Activated CD8-positive, alpha-beta T cell treated with anti-CD3 and anti-CD28 coated beads, Interleukin-2, amount 10 ng/mL, durations not matched to agents 7 days and 5 days (primary cell): ENCODE measurements at regions not wholly inside any gene's neighbourhood (a gene's known extent, or its start where the extent isn't known, plus 50 kb on each side); places are given as distances from the start of the nearest gene placed in this dataset.
"Not testable (repeated sequence)": the region's sequence is repeated elsewhere in the genome, so short reads cannot be mapped to it uniquely, and the experiment has no call there.

Experiments
- ATAC-seq: fragments of 150-1000 bp; cut with Tn5 transposase; one replicate; pipeline ENCODE4 v1.10.0; 2021; ENCODE audit warnings: moderate library complexity
- CTCF ChIA-PET: fragments of 350-600 bp; sonication (Branson Sonifier 250); formaldehyde crosslinking; loops from one replicate; lab custom pipeline; 2021; ENCODE audit warnings: antibody characterized with exemption; lab: Charles Lee
- POLR2A ChIA-PET: fragments of 350-600 bp; sonication (Branson Sonifier 250); formaldehyde crosslinking; loops from one replicate; lab custom pipeline; 2021; ENCODE audit warnings: antibody characterized with exemption; lab: Charles Lee
- DNase-seq: peaks from one replicate; pipeline ENCODE4 v3.0.0-alpha.2; 2020
- H3K27ac Mint-ChIP-seq: one replicate; pipeline ENCODE4 v1.8.0; 2021; ENCODE audit warnings: mild to moderate bottlenecking, mixed read lengths
- H3K27me3 Mint-ChIP-seq: one replicate; pipeline ENCODE4 v1.8.0; 2021; ENCODE audit warnings: low read depth, mixed read lengths
- H3K36me3 Mint-ChIP-seq: one replicate; pipeline ENCODE4 v1.8.0; 2021; ENCODE audit warnings: low read depth, mixed read lengths
- H3K4me1 Mint-ChIP-seq: one replicate; pipeline ENCODE4 v1.8.0; 2021; ENCODE audit warnings: low read depth, mixed read lengths
- H3K4me3 Mint-ChIP-seq: one replicate; pipeline ENCODE4 v1.8.0; 2021; ENCODE audit warnings: mild to moderate bottlenecking, mixed read lengths
- H3K9me3 Mint-ChIP-seq: one replicate; pipeline ENCODE4 v1.8.0; 2022; ENCODE audit warnings: mixed read lengths; ENCODE audit not compliant: insufficient read depth

GRCh38 chr10:91005276-91005675 is 84.4 kb upstream of the ANKRD1 start:
- peaks cover 18% of the 10 kb centered on the region for H3K27me3 Mint-ChIP-seq
- ATAC-seq, H3K9me3 Mint-ChIP-seq, H3K4me3 Mint-ChIP-seq, DNase-seq, H3K27ac Mint-ChIP-seq, H3K36me3 Mint-ChIP-seq: not testable (repeated sequence)
- H3K4me1 Mint-ChIP-seq: peaks cover 38% of the 10 kb centered on the region
- POLR2A ChIA-PET: interaction anchor here (0.6 kb wide), 1 partner anchor 508 kb away, joined by 3 read pairs; no protein-coding TSS in a partner anchor
- CTCF ChIA-PET: interaction anchor here (0.7 to 6.6 kb wide), 37 partner anchors 8 to 908 kb away, joined by 3 to 251 read pairs (median 7); partner anchors contain the start of gene PCGF5

- CTCF ChIA-PET: interaction anchor here (0.6 to 6.6 kb wide), 73 partner anchors 8 to 907 kb away, joined by 3 to 251 read pairs (median 4); partner anchors contain the start of genes PCGF5 and RPP30
- H3K36me3 Mint-ChIP-seq: no peaks in the 10 kb centered on the region
- H3K9me3 Mint-ChIP-seq: no peaks in the 10 kb centered on the region
- peak; percentile 80 for DNase-seq
- peak overlapping the region; percentile 56 for H3K4me3 Mint-ChIP-seq
- peak; percentile 75 for ATAC-seq
- peaks cover 15% of the 10 kb centered on the region for H3K27me3 Mint-ChIP-seq
- H3K27ac Mint-ChIP-seq: peak overlapping the region; percentile 78
- POLR2A ChIA-PET: interaction anchor here (0.6 to 1.0 kb wide), 3 partner anchors 214 to 941 kb away, joined by 3 read pairs; partner anchors contain the start of gene PCGF5
- peaks cover 38% of the 10 kb centered on the region for H3K4me1 Mint-ChIP-seq
These were observed 85.3 kb upstream of the ANKRD1 start for GRCh38 chr10:91006001-91006751.

- Mint-ChIP-seq H3K4me1 (peaks cover 38% of the 10 kb centered on the region), H3K27ac (peak overlapping the region; percentile 78), H3K9me3 (no peaks in the 10 kb centered on the region), H3K4me3 (peak overlapping the region; percentile 56), H3K36me3 (no peaks in the 10 kb centered on the region), H3K27me3 (peaks cover 16% of the 10 kb centered on the region)
- ATAC-seq (peak; percentile 89), DNase-seq (peak; percentile 51)
- CTCF ChIA-PET: interaction anchor here (0.6 to 6.6 kb wide), 57 partner anchors 8 to 906 kb away, joined by 3 to 251 read pairs (median 5); partner anchors contain the start of genes PCGF5 and RPP30
- POLR2A ChIA-PET: interaction anchor here (0.6 to 1.0 kb wide), 2 partner anchors 214 to 940 kb away, joined by 3 read pairs; partner anchors contain the start of gene PCGF5
These were observed 86.0 kb upstream of the ANKRD1 start for GRCh38 chr10:91006752-91007346.

- POLR2A ChIA-PET: interaction anchor here (1.6 kb wide), 1 partner anchor 156 kb away, joined by 4 read pairs; no protein-coding TSS in a partner anchor
- Mint-ChIP-seq H3K4me3 (no peak overlapping the region), H3K9me3 (no peaks in the 10 kb centered on the region), H3K36me3 (no peaks in the 10 kb centered on the region), H3K4me1 (peaks cover 38% of the 10 kb centered on the region), H3K27ac (no peak overlapping the region), H3K27me3 (peaks cover 22% of the 10 kb centered on the region)
- ATAC-seq (peak; percentile 49), DNase-seq (peak; percentile 27)
- CTCF ChIA-PET: interaction anchor here (1.3 to 6.6 kb wide), 14 partner anchors 10 to 290 kb away, joined by 3 to 251 read pairs (median 20); partner anchors contain the start of gene PCGF5
These were observed 86.8 kb upstream of the ANKRD1 start for GRCh38 chr10:91007655-91008054.

DNA sequence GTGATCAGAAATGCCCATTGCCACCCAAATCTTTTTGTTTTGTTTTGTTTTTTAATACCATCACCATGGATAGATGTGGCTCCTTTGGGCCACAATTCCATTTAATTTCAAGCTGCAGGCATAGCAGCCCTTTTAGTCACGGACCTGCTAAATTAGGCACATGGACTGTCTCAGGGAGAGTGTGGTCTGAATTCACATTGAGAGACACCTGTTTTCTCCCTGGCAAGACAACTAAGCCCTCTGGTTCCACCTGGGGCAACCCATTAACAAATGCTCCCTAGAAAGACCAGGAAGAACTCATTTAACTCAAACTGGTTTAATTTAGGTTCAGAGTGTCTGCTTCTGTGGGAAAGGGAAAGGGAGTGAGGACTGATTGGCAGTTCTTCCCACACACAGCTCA is 88.2 kb upstream of the ANKRD1 start:
- DNase-seq (no peak), ATAC-seq (no peak)
- Mint-ChIP-seq H3K4me1 (peaks cover 38% of the 10 kb centered on the region), H3K4me3 (no peak overlapping the region), H3K27ac (no peak overlapping the region), H3K27me3 (peaks cover 28% of the 10 kb centered on the region), H3K9me3 (no peaks in the 10 kb centered on the region), H3K36me3 (no peaks in the 10 kb centered on the region)
- ChIA-PET POLR2A (no interaction called here), CTCF (interaction anchor here (0.9 to 1.2 kb wide), 3 partner anchors 97 to 242 kb away, joined by 3 read pairs; no protein-coding TSS in a partner anchor)

DNA sequence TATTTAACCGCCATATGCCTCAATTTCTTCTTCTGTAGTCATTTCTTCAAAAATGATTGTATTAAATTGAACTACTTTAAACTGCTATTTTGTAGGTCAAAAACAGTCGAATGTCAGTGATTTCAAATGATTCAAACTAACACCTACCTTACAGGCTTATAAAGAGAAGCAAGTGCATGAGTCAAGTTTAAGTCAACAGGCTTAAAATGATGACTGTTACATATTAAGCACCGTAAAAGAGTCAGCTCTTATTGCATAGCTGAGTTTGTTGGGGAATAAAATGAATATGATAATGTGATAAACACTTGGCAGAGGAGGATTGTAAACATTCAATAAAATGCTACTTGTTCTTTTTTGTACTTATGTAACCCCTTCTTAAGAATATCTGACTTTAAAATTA is 90.1 kb upstream of the ANKRD1 start:
- Mint-ChIP-seq H3K36me3 (no peaks in the 10 kb centered on the region), H3K4me3 (no peak overlapping the region), H3K4me1 (peaks cover 35% of the 10 kb centered on the region), H3K9me3 (no peaks in the 10 kb centered on the region), H3K27me3 (peaks cover 28% of the 10 kb centered on the region), H3K27ac (no peak overlapping the region)
- no peak for DNase-seq
- CTCF ChIA-PET: interaction anchor here (1.4 kb wide), 1 partner anchor 240 kb away, joined by 4 read pairs; no protein-coding TSS in a partner anchor
- POLR2A ChIA-PET: no interaction called here
- ATAC-seq: no peak

GRCh38 chr10:91012502-91012901 is 91.6 kb upstream of the ANKRD1 start:
- no peaks in the 10 kb centered on the region for H3K36me3 Mint-ChIP-seq
- H3K4me3 Mint-ChIP-seq: no peak overlapping the region
- CTCF ChIA-PET: interaction anchor here (1.0 to 1.5 kb wide), 3 partner anchors 10 to 239 kb away, joined by 4 to 5 read pairs (median 4); no protein-coding TSS in a partner anchor

DNA sequence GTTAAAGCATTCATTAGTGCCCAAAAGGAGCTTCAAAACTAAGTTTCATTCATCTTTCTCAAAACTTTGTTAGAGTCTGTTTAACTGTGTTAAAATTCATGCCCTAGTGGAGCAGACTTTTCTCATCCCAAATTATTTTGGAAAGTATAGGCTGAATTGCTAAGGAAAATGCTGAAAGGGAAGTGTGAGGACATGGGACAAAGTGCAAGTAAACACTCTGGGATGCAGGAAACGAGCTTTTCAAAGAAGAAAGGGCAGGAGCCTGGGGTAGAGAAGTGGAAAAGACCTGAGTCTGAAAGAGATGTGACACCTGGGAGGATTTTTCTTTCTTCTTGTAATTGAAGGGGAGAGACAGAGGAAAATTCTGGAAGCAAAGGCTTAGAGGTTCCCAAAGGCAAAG is 93.1 kb upstream of the ANKRD1 start:
- ATAC-seq: no peak
- ChIA-PET CTCF (interaction anchor here (1.1 kb wide), 1 partner anchor 20 kb away, joined by 3 read pairs; no protein-coding TSS in a partner anchor), POLR2A (no interaction called here)
- no peak overlapping the region for H3K27ac Mint-ChIP-seq
- DNase-seq: no peak
- H3K4me1 Mint-ChIP-seq: peaks cover 6% of the 10 kb centered on the region
- no peaks in the 10 kb centered on the region for H3K9me3 Mint-ChIP-seq
- no peak overlapping the region for H3K4me3 Mint-ChIP-seq
- no peaks in the 10 kb centered on the region for H3K36me3 Mint-ChIP-seq
- peaks cover 38% of the 10 kb centered on the region for H3K27me3 Mint-ChIP-seq

More at GRCh38 chr10:91012502-91012901, 91.6 kb upstream of the ANKRD1 start:
- ATAC-seq: no peak
- Mint-ChIP-seq H3K9me3 (no peaks in the 10 kb centered on the region), H3K27me3 (peaks cover 30% of the 10 kb centered on the region), H3K4me1 (peaks cover 19% of the 10 kb centered on the region), H3K27ac (no peak overlapping the region)
- POLR2A ChIA-PET: no interaction called here
- no peak for DNase-seq

DNA sequence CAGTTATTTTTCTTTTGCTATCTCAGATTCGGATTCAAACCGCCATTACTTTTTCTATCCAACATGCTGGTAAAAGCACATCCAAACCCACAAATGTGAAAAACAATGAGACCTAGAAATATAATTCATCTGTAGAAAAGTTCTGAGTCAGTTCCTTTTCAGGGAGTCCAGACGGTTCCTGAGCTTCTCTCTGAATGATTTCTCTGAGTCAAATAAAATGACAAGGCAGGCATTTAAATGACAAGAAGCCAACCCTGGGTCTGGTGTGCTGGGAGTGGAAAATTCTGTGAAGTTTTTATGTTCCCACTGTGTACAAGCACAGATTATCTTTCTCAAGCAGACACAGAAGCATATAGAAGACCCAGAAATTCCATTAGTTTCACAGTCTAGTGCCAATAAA is 96.3 kb upstream of the ANKRD1 start:
- no peaks in the 10 kb centered on the region for H3K36me3 Mint-ChIP-seq
- H3K27ac Mint-ChIP-seq: no peak overlapping the region
- ChIA-PET CTCF (interaction anchor here (1.0 to 4.4 kb wide), 2 partner anchors 11 to 236 kb away, joined by 3 to 28 read pairs; no protein-coding TSS in a partner anchor), POLR2A (no interaction called here)
- no peaks in the 10 kb centered on the region for H3K4me1 Mint-ChIP-seq
- H3K4me3 Mint-ChIP-seq: no peak overlapping the region
- ATAC-seq: no peak
- peaks cover 41% of the 10 kb centered on the region for H3K27me3 Mint-ChIP-seq
- DNase-seq: no peak
- H3K9me3 Mint-ChIP-seq: no peaks in the 10 kb centered on the region

GRCh38 chr10:91021901-91022300 is 101.0 kb upstream of the ANKRD1 start:
- no peak overlapping the region for H3K27ac Mint-ChIP-seq
- no peak for ATAC-seq
- no peaks in the 10 kb centered on the region for H3K9me3 Mint-ChIP-seq
- H3K4me1 Mint-ChIP-seq: no peaks in the 10 kb centered on the region
- no peak for DNase-seq
- no peak overlapping the region for H3K4me3 Mint-ChIP-seq
- H3K27me3 Mint-ChIP-seq: peaks cover 54% of the 10 kb centered on the region
- peaks cover 3% of the 10 kb centered on the region for H3K36me3 Mint-ChIP-seq
- CTCF ChIA-PET: interaction anchor here (1.5 to 2.0 kb wide), 2 partner anchors 10 to 15 kb away, joined by 4 to 5 read pairs; no protein-coding TSS in a partner anchor
- POLR2A ChIA-PET: no interaction called here

GRCh38 chr10:91022390-91022789 is 101.5 kb upstream of the ANKRD1 start:
- CTCF ChIA-PET: interaction anchor here (1.1 to 2.0 kb wide), 3 partner anchors 10 to 16 kb away, joined by 4 to 5 read pairs (median 5); no protein-coding TSS in a partner anchor
- Mint-ChIP-seq H3K4me3 (no peak overlapping the region), H3K27ac (no peak overlapping the region)

More at GRCh38 chr10:91022390-91022789, 101.5 kb upstream of the ANKRD1 start:
- H3K4me1 Mint-ChIP-seq: no peaks in the 10 kb centered on the region
- POLR2A ChIA-PET: no interaction called here
- H3K27me3 Mint-ChIP-seq: peaks cover 54% of the 10 kb centered on the region
- peaks cover 4% of the 10 kb centered on the region for H3K36me3 Mint-ChIP-seq
- DNase-seq: no peak
- no peak for ATAC-seq
- H3K9me3 Mint-ChIP-seq: no peaks in the 10 kb centered on the region
